ENCODE measurements at regions not wholly inside any gene's neighbourhood (a gene's known extent, or its start where the extent isn't known, plus 50 kb on each side); places are given as distances from the start of the nearest gene placed in this dataset.

DNA sequence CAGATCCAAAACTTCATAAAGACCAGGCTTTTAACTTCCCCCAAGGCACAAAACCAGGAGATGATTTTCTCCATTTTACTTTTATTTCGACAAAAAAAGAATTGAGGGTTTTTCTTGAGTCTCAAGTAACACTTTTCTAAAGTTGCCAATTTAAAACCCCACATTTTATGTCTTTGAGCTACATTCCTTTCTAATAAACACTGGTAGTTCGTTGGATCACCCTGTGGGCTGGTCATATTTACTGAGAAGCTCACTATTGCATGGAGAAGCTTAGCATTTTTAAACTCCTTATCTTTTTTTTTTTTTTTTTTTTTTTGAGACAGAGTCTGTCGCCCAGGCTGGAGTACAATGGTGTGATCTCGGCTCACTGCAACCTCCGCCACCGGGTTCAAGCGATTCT lies 255.1 kb upstream of the TPM1 start:
- no peak for DNase-seq

DNA sequence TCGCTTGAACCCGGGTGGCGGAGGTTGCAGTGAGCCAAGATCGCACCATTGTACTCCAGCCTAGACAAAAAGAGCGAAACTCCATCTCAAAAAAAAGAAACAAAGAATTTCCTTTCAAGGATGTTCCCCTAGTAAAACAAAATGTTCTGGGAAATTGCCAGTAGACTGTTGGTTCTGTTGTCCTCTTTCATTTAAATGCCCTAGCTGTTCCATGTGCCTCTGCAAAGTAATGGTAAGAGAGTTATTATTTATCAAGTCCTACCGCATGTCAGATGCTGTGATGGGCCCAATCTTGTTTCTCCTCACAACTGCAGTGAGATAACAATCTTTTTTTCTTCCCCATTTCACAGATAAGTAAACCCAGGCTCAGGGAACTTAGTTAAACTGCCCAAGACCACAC lies 254.3 kb upstream of the TPM1 start:
- no peak for DNase-seq

DNA sequence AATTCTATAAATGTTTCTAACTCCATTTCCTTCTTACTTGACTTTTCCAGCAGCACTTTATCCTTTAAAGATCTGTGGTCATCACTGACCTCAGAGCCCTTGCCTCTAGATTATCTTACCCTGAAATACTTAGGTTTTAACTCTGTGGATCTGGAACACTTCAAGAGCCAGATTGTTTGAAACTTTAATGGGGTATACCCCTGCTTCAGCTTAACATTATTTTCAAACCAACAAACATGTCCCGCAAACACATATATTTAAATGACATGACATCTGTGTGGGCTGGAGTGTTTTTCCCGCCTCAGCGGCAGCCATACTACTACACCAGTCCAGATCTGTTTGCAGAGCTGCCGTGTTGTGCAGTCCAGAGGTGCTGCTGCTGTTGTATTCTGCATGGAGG lies 252.0 kb upstream of the TPM1 start:
- no peak for DNase-seq

DNA sequence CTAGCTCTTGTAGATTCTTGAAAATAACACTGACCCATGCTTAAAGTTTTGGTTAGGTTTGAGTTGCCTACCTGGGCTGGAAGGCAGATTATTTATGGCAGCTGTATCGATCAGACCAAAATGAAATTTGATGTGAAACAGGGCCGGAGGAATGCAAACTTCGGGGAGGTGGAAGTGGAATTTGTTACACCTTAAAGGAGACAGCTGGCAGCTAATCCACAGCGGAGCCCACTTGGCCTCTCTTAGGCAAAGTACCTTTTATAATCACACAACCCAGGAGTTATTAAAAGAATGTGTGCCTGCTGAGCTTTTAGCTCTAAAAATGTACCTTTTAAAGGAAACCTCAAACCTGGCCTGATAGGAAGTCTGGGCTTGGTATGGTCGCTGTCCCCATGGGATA lies 250.9 kb upstream of the TPM1 start:
- DNase-seq, result no peak

DNA sequence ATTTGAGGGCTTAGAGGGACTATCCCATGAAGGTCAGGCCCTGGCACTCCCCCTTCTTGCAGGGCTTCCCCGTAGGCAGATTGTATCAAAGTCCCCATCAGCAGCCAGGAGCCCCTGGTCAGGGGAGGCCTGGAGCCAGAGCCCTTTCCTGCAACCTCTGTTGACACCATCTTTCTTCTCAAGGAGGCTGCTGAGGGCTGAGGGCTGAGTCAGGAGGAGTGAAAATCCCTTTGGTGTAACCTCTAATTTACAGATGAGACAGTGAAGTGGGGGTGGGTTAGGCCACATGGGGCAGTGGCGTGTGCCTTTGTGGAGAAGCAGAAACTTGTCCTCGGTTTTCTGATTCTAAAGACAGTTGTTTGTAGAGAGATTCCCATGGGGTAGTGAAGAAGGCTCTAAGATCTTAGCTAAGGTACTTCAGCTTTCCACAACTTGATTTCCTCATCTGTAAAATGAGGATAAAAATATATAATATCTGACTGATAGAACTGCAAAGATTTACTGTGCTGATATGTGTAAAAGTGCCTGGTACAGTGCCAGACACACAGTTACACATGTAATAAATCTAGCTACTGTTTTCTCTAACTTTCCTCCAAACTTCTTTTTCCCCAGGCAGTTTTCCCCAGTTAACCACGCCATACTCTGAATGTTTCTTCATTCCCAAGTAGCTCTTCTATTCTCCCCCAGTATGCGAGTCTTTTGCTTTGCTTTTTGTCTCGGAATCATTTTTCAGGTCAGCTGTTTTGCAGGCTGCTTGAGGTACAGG lies 249.4 kb upstream of the TPM1 start:
- no peak for DNase-seq

DNA sequence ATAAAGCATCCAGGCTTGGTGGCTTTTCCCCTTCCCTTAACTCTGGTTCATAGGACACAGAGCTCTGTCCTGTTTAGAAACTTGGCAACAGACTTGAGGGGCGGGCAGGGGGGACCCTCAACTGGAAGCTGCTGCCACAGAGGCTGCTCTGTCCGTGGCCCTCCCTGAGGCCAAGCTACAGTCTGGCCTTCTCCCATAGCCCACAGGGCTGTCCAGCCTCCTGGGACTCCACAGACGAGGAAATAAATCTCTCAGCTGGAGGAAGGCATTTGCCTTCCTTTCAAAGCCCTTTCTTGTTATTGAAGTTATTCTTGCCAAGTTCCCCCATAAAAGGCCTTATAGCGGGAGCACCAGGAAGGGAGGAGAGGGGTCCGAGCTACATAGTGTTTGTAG lies 248.8 kb upstream of the TPM1 start:
- DNase-seq, result no peak

DNA sequence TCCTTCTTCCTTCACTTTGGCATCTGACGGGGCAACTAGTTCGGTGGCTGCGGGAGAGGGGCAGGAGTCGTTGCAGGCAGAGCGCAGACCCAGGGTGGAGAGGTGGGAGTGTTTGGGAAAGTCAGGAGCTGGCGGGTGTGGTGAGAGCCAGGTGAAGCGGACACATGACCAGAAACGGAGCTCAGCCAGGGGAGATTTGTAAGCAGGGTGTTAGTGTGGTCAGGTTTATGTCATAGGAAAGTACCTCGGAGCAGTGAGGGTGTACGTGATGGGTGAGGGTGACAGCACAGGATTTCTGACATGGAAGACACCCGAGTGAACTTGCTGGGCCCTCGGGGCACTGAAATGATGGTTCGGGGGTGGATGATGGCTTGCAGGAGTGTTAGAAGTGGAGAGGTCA lies 247.4 kb upstream of the TPM1 start:
- no peak for DNase-seq

DNA sequence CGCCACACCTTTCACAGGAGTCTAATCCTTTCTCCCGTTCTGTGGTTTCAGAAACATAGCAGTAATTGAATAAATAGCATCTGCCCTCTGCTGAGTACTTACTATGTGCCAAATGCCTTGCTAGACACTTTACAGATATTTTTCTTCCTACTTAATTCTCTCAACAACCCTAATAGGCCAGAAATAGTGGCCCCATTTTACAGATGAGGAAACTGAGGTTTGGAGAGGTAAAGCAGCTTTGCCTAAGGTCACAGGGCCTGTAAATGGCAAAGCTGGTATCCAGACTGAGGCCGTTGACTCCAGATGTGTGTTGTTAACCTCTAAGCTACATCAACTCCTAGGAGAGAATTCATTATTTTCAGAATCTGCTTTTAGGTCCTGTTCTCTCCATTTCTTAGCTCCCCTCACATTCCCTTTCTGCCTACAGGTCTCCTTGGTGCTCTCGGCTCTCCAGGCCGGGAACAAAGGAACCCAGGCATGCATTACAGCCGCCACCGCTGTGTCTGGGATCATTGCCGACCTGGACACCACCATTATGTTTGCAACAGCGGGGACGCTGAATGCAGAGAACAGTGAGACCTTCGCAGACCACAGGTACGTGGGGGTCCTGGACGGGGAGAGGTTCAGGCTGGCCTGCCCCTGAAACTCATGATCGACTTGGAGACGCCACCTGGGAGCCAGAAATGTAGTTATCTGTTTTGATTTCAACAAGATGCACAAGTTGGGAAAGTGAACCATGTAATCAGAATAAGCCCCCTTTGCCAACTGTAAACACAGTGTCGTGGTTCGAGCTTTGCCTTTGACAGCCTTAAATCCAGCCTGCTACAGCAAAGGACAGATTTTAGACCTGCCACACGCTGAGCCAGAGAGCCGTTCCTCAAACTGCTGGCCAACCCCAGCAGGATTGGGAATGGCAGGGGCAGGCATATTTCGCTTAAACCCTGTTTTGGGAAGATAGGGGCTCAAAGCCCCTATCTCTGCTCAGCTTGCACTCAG lies 246.5 kb upstream of the TPM1 start:
- no peak for DNase-seq

DNA sequence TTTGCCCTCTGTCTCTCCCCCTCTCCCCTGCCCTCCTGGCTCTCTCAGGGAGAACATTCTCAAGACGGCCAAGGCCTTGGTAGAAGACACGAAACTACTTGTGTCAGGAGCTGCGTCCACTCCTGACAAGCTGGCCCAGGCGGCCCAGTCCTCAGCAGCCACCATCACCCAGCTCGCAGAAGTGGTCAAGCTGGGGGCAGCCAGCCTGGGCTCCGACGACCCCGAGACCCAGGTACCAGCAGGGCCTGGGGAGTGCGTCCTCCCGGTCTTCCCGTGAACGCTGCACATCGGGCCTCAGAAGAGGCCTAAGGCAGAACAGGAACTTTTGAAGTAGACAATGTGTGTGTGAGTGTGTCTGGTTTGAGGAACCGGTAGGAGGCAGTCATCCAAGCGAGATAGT lies 245.4 kb upstream of the TPM1 start:
- DNase-seq, result no peak

DNA sequence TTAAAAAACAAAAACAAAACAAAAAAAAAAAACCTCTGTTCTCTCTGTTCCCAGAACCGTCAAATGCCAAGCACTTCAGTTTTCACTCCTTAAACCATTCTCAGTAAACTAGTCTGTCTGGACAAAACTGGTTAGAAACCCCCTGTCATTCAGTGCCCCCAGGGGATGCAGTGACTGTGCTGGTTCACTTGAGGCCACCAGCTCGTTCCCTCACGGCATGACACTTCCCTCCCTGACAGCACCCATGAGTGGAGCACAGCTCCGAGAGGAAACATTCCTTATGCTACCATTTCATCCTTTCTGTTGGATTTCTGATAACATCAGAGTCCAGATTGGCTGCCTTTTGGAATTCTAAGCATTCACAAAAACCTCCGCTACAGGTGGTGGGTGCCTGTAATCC lies 244.0 kb upstream of the TPM1 start:
- DNase-seq, result no peak

DNA sequence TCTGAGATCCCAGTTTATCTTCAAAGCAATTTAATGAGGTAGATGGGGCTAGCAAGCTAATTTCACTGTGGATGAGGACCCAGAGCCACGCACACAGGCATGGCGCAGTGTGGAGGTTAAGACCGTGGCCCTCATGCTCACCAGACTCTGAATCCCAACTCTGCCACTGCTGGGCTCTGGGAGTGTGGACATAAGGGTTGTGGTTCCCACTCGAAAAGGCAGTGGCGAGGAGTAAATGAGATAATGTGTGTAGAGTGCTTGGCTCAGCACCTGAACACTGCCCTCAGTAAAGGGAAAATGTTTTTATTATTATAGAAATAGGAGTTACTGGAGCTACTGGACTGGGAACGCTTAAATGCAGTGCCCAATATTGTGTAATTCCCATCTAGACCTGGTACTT lies 243.5 kb upstream of the TPM1 start:
- DNase-seq, result no peak

DNA sequence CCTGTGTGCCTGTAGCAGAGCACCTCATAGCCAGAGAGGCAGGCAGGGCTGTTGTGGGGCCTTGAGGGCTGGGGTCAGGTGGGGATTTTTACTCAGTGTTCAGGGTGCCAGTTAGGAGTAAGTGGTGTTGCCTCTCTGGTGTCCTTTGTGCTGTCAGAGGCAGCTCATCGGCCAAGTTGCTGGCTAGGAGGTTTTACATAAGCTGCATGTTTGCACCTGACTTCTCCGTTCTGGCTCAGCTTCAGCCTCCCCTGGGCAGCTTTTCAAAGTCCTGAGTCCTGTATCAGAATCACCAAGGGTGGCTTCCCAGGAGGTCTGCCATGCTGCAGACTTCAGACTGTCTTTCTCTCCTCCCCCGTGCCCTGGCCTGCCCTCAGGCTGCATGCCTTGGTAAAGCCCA lies 242.6 kb upstream of the TPM1 start:
- no peak for DNase-seq

DNA sequence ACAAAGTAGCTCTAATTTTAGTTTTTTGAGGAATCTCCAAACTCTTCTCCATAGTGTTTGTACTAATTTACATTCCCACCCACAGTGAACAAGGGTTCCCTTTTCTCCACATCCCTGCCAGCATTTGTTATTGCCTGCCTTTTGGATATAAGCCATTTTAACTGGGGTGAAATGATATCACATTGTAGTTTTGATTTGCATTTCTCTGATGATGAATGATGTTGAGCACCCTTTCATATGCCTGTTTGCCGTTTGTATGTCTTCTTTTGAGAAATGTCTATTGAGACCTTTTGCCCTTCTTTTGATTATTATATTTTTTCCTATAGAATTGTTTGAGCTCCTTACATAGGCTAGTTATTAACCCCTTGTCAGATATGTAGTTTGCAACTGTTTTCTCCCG lies 239.9 kb upstream of the TPM1 start:
- DNase-seq, result no peak

DNA sequence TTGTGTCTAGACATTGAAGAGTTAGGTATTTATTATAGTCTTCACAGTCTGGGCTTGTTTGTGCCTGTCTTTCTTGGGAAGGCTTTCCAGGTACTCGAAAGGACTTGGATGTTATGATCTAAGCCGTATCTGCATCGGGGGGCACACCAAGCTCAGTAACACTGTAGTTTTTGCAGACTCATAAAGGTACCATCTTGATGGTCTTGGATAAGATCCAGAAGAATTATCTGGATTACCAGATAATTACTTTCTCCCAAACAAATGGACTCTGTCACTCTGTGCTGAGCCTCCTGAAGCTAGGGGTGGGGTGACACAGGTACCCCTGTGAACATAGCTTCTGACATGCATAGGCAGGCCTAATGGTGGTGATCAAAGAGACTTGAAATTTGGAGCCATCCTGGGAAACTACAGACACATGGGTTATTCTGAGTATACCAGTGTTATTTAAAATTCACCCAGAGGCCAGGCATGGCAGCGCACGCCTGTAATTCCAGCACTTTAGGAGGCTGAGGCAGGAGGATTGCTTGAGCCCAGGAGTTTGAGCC lies 238.6 kb upstream of the TPM1 start:
- DNase-seq, result no peak

DNA sequence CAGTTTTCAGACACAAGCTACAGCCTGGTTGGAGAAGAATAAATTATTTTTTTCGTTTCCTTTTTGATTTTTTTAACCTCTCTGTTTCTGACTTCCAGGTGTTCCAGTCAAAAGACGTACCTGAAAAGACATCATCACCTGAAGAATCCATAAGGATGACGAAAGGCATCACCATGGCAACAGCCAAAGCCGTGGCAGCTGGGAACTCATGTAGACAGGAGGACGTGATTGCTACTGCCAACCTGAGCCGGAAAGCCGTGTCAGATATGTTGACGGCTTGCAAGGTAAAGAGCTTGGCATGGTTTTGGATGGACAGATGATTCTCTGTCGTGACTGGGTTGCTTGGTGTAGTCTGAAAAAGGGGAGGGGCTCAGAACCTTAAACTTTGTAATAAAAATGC lies 237.0 kb upstream of the TPM1 start:
- no peak for DNase-seq

DNA sequence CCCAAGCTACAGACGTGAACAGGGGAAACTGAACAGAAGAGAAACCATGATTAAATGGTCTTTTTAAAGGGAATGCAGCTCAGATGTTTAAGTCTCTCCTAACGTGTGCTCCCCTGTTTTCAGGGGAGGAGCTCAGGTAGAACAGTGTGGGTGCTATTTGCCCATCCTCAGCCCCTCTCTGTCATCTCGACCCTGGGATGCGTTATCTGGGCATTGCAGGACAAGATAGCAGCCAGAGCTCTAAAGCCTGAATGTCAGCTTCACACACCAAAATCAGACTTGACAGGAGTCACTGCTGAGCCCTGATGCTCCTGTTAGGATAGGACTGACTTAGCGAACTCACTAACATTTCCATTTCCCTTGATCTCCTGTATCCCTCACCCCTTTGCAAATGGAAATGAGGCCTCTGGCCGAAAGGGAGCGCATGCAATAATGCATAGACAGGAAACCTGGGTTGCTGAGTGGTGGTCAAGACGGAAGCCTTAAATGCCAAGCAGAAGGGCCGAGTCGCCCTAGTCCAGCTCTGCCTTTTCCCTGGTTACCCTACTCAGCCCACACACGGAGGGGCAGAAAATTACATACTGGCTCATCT lies 234.9 kb upstream of the TPM1 start:
- no peak for DNase-seq

DNA sequence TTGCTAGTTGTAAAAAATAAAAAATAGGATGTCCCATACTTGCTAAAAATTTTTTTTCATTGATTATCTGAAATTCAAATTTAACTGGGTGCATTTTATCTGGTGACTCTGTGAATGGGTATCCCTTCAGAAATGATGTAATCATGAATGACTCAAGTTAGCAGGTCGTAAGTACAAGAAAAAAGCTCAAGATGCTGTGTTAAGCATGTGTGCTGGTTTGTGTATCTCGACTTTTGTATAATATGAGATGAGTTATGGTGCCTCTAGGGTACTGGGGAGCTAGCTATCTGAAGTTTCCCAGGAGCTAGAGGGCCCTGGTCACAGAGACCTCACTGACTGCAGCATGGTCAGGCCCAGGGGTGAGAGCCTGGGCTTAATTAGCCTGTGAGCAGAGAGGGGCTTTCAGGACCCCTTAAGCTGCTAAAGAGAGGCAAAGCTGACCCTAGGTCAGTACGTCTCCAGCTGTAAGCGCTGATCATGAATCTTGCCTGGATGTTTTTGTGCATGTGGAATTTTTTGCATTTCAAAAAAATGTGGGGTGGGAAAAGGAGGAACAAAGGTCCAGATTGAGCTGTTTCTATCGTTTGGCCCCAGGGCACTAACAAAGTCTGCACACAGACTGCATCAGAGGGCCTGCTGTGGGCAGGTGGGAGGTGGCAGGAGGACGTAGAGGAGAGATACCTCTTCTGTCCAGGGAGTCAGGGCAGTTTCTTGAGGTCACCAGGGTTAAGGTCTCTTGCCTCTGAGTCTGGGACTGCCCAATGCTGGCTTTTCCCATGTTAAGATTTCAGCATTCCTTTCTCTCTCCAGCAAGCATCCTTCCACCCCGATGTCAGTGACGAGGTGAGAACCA lies 233.2 kb upstream of the TPM1 start:
- DNase-seq, result no peak

DNA sequence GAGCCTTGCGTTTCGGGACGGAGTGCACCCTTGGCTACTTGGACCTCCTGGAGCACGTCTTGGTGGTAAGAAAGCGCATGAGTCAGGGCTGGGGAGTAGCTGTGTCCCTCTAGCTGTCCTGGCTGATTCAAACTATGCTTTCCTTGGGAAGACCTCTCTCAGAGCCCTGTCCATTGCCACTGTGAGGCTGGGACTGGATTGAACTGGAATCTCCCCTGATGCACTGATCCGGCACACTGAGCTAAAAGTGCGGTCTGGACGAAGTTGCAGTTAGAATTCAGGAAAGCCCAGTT lies 232.6 kb upstream of the TPM1 start:
- no peak for DNase-seq

DNA sequence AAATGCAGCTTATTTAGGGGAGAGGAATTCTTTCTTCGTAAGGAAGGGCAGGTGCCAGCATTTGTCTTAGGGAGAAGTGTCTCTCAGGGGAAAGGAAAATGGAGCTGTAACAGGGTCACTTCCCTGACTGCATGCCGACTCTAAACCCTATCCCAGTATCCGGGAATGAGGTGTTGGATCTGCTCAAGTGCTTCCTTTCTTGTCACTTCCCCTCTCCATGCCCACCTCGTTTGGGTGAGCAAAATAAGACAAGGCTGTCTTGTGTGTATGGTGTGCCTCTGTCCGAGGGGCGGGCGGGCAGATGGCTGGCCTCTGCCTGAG lies 230.1 kb upstream of the TPM1 start:
- no peak for DNase-seq

DNA sequence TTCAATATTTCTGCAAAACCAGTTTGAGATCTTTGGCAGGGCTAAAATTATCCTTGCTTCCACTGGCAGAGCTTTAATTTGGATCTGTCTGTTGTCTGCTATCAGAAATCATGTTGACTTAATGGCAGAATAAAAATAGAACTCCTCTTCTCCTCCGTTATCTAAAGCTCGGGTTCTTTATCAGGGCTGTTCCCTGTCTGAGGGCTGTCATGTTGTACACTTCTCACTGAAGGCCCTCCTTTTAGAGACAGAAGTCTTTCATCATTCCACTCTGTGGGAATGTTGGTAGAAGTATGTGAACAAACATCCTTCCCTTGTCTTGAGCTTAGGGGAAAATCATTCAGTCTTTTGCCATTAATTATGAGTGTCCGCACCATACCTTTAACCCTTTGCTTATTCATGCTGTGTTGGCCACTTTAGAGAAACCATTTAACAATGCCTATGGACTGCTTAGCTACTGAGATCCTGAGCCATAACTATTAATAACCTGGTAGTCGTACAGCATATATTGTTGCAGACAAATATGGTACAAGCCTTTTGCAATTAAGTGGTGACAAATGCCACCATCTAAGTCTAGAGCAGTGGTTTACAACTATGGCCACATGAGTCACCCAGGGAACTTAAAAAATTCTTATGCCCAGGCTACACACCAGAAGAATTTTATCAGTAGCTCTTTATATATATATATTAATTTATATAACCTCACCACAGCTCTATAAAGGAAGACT lies 226.0 kb upstream of the TPM1 start:
- DNase-seq, result no peak

DNA sequence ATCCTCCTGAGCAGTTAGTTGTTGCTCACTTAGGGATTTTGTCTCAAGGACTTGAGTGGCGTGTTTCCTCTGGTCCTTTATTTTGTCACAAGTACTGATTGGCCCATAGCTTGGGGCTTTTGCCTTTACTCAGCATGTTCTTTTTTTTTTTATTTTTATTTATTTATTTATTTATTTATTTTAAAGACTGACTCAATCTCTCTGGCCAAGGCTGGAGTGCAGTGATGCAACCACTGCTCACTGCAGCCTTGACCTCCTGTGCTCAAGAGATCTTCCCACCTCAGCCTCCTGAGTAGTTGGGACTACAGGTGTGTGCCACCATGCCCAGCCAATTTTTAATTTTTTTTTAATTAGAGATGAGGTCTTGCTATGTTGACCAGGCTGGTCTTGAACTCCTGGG lies 223.9 kb upstream of the TPM1 start:
- no peak for DNase-seq

DNA sequence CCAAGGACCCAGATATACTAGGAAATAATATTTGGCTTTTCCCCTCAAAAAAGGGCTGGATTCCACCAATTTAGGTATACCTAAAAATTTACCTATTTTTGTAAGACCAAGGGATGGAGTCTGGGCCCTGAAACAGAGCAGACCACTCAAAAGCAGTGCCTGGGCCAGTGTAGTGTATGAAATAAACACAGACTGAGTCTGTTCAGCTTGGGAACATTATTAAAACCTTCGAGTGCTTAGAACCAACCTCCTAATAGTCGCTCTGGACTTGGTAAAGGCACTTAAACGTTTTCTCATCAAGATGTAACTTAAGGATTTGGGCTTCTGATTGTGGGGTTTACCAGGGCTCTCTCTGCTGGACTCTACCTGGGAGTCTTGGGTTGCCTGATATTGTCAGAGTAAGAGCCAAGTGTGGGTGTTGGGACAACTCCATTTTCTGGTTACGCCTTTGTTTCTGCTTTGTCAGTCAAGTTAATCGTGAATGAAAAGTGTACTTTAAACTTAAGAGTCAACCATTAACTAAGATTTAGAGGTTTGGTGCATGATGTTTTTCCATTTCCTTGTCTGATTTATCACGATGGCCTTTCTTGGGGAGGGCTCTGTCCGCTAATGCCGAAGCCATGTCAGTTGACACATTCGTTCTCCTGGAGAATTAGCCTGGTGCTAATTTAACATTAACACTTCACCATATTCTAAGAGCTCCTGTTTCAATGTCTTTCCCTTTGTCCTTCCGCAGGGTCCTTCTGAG lies 221.0 kb upstream of the TPM1 start:
- no peak for DNase-seq

All from stimulated activated CD4-positive, alpha-beta T cell treated with anti-CD3 and anti-CD28 coated beads, Interleukin-1b, Interleukin-23, amount 100 ng/mL, for 48 hours (primary cell).